ENCODE measurements at regions not wholly inside any gene's neighbourhood (a gene's known extent, or its start where the extent isn't known, plus 50 kb on each side); places are given as distances from the start of the nearest gene placed in this dataset.

- in situ Hi-C loops (cut with MboI; ENCODE audit: low pct_unique_long_range_greater_than_20kb in 2 of 9, low sequenced_read_pairs in 9 of 9, unreplicated experiment in 9 of 9) = loop anchor here in 1 of 9 experiments (25.0 kb wide), 1 partner anchor 810 kb away; no protein-coding TSS in a partner anchor
- WGBS, 10 experiments = 17 to 100% (median 60%) methylated on average over 1 to 2 of the region's 2 CpGs; no CpG with 5 or more reads in 3 of the 10 experiments
- Histone ChIP-seq H3K4me3 (no peak overlapping the region), H3K27ac (no peak overlapping the region), H3K4me1 (replicated peaks in 1 of 2) (no peaks in the 10 kb centered on the region)
- ATAC-seq (replicated peaks in 6 of 8) = no peak
Measured at GRCh38 chr10:27426948-27427467, 77.1 kb upstream of the RAB18 start.

- WGBS, 10 experiments = no CpG with 5 or more reads among the region's 34 CpGs
- no peaks in the 10 kb centered on the region for H3K4me1 ChIP-seq (replicated peaks in 1 of 2)
- no peak overlapping the region for H3K4me3 ChIP-seq
- no peak for ATAC-seq (replicated peaks in 6 of 8)
- in situ Hi-C loops (cut with MboI; ENCODE audit: low pct_unique_long_range_greater_than_20kb in 2 of 9, low sequenced_read_pairs in 9 of 9, unreplicated experiment in 9 of 9) = no loop called here
- H3K27ac ChIP-seq = no peak overlapping the region
Measured at GRCh38 chr10:27413831-27414348, 90.2 kb upstream of the RAB18 start.

- Histone ChIP-seq H3K4me1 (replicated peaks in 1 of 2) (no peaks in the 10 kb centered on the region), H3K4me3 (no peak overlapping the region), H3K27ac (no peak overlapping the region)
- no peak for ATAC-seq (replicated peaks in 6 of 8)
- in situ Hi-C loops (cut with MboI; ENCODE audit: low pct_unique_long_range_greater_than_20kb in 2 of 9, low sequenced_read_pairs in 9 of 9, unreplicated experiment in 9 of 9) = no loop called here
- 35 to 82% (median 67%) methylated on average over 2 to 21 of the region's 28 CpGs; no CpG with 5 or more reads in 7 of the 10 experiments for WGBS, 10 experiments
Measured at GRCh38 chr10:27413387-27413786, 90.7 kb upstream of the RAB18 start.

DNA sequence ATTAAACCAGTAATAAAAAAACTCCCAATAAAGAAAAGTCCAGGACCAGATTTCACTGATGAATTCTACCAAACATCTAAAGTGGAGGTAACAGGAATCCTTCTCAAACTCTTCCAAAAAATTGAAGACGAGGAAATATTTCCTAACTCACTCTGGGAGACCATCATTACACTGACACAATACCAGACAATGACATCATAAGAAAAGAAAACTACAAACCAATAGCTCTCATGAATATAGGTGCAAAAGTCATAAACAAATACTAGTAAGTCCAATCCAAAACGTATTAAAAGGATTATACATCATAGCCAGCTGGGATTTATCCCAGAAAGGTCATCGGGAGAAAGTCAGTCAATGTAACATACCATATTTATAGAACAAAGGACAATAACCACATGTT lies 94.0 kb upstream of the RAB18 start:
- ATAC-seq (replicated peaks in 6 of 8) = no peak
- in situ Hi-C loops (cut with MboI; ENCODE audit: low pct_unique_long_range_greater_than_20kb in 2 of 9, low sequenced_read_pairs in 9 of 9, unreplicated experiment in 9 of 9) = no loop called here
- 14 to 100% (median 63%) methylated on average over 1 to 3 of the region's 3 CpGs; no CpG with 5 or more reads in 2 of the 10 experiments for WGBS, 10 experiments

DNA sequence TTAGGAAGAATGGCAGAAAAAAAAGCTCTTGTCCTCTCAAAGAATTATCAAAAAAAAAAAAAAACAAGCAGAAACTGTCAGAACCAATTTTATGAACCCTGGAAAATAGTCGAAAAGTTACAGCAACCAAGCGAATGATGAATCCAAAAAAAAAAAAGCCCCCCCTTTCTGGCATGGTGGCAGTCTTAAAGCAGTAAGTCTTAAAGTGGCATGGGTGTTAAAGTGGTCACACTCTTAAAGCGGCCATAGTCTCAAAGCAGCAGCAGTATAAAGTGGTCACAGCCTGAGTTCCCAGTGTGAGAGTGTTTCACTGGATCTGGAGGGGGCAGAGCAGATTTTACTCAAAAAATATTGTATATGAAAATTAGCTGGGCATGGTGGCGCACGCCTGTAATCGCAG lies 96.8 kb upstream of the RAB18 start:
- in situ Hi-C loops (cut with MboI; ENCODE audit: low pct_unique_long_range_greater_than_20kb in 2 of 9, low sequenced_read_pairs in 9 of 9, unreplicated experiment in 9 of 9) = no loop called here

More for the DNA sequence above, 94.0 kb upstream of the RAB18 start:
- H3K4me3 ChIP-seq = no peak overlapping the region
- H3K4me1 ChIP-seq (replicated peaks in 1 of 2) = no peaks in the 10 kb centered on the region
- no peak overlapping the region for H3K27ac ChIP-seq

GRCh38 chr10:27399871-27400270 lies 104.2 kb upstream of the RAB18 start:
- H3K27ac ChIP-seq = no peak overlapping the region
- no peak overlapping the region for H3K4me3 ChIP-seq
- ATAC-seq (replicated peaks in 6 of 8) = no peak
- in situ Hi-C loops (cut with MboI; ENCODE audit: low pct_unique_long_range_greater_than_20kb in 2 of 9, low sequenced_read_pairs in 9 of 9, unreplicated experiment in 9 of 9) = no loop called here
- WGBS, 10 experiments = 0 to 100% (median 0%) methylated on average over 1 of the region's 1 CpG; no CpG with 5 or more reads in 5 of the 10 experiments
- no peaks in the 10 kb centered on the region for H3K4me1 ChIP-seq (replicated peaks in 1 of 2)

More for the DNA sequence above, 96.8 kb upstream of the RAB18 start:
- WGBS, 10 experiments = 21 to 100% (median 72%) methylated on average over 2 to 6 of the region's 6 CpGs; no CpG with 5 or more reads in 1 of the 10 experiments
- H3K4me3 ChIP-seq = no peak overlapping the region
- H3K27ac ChIP-seq = no peak overlapping the region
- H3K4me1 ChIP-seq (replicated peaks in 1 of 2) = no peaks in the 10 kb centered on the region
- no peak for ATAC-seq (replicated peaks in 6 of 8)

DNA sequence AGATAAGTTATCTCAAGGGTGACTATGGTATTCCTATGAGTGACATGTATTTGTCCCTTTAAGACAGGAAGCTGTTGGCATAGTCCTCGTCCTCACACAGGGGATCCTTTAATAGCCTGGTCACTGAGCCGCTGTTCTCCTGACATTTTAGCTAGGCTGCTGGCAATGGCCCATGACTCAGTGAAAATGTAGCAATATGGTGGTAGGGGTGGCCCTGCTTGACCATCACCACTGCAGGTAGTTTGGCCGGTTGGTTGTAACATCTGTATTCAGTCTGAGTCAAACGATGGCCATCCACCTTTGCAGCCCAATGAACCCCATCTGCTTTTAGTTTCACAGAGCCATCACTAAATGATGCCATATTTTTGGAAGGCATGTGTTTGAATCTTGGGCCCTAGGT lies 110.1 kb upstream of the RAB18 start:
- no peak overlapping the region for H3K4me3 ChIP-seq
- 40 to 100% (median 90%) methylated on average over 1 to 2 of the region's 4 CpGs; no CpG with 5 or more reads in 4 of the 10 experiments for WGBS, 10 experiments
- H3K27ac ChIP-seq = no peak overlapping the region
- H3K4me1 ChIP-seq (replicated peaks in 1 of 2) = no peaks in the 10 kb centered on the region
- no peak for ATAC-seq (replicated peaks in 6 of 8)
- in situ Hi-C loops (cut with MboI; ENCODE audit: low pct_unique_long_range_greater_than_20kb in 2 of 9, low sequenced_read_pairs in 9 of 9, unreplicated experiment in 9 of 9) = no loop called here

- no peak for ATAC-seq (replicated peaks in 6 of 8)
- no peaks in the 10 kb centered on the region for H3K4me1 ChIP-seq (replicated peaks in 1 of 2)
- H3K27ac ChIP-seq = no peak overlapping the region
- in situ Hi-C loops (cut with MboI; ENCODE audit: low pct_unique_long_range_greater_than_20kb in 2 of 9, low sequenced_read_pairs in 9 of 9, unreplicated experiment in 9 of 9) = no loop called here
- no peak overlapping the region for H3K4me3 ChIP-seq
- 30 to 100% (median 72%) methylated on average over 1 to 2 of the region's 2 CpGs; no CpG with 5 or more reads in 6 of the 10 experiments for WGBS, 10 experiments
Measured at GRCh38 chr10:27392606-27393005, 111.5 kb upstream of the RAB18 start.

- no peak for ATAC-seq (replicated peaks in 6 of 8)
- Histone ChIP-seq H3K4me1 (replicated peaks in 1 of 2) (no peaks in the 10 kb centered on the region), H3K4me3 (no peak overlapping the region), H3K27ac (no peak overlapping the region)
- in situ Hi-C loops (cut with MboI; ENCODE audit: low pct_unique_long_range_greater_than_20kb in 2 of 9, low sequenced_read_pairs in 9 of 9, unreplicated experiment in 9 of 9) = no loop called here
- 21 to 82% (median 60%) methylated on average over 1 to 2 of the region's 2 CpGs; no CpG with 5 or more reads in 5 of the 10 experiments for WGBS, 10 experiments
Measured at GRCh38 chr10:27391916-27392315, 112.2 kb upstream of the RAB18 start.

DNA sequence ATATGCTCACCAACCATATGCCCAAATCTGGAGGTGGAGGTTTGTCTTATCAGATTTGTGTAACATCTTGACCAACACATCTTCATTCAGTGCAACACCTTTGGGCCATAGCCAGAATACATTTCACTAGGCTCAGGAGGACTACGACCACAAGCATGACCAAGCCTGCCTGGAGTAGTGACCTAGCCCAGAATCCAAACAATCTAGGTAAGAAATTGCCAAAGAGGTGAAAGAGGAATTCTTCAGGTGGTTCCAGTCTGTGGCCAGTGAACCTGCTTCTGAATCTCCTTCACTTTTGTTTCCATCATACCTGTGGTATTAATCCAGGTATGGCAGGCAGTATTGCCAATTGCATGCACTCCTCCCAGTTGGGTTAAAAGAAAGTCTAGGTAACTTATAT lies 112.8 kb upstream of the RAB18 start:
- in situ Hi-C loops (cut with MboI; ENCODE audit: low pct_unique_long_range_greater_than_20kb in 2 of 9, low sequenced_read_pairs in 9 of 9, unreplicated experiment in 9 of 9) = no loop called here
- 71 to 75% methylated on average over 1 of the region's 1 CpG; no CpG with 5 or more reads in 8 of the 10 experiments for WGBS, 10 experiments
- Histone ChIP-seq H3K4me3 (no peak overlapping the region), H3K4me1 (replicated peaks in 1 of 2) (no peaks in the 10 kb centered on the region), H3K27ac (no peak overlapping the region)
- no peak for ATAC-seq (replicated peaks in 6 of 8)

GRCh38 chr10:27390681-27391080 lies 113.4 kb upstream of the RAB18 start:
- in situ Hi-C loops (cut with MboI; ENCODE audit: low pct_unique_long_range_greater_than_20kb in 2 of 9, low sequenced_read_pairs in 9 of 9, unreplicated experiment in 9 of 9) = no loop called here
- Histone ChIP-seq H3K4me1 (replicated peaks in 1 of 2) (no peaks in the 10 kb centered on the region), H3K4me3 (no peak overlapping the region), H3K27ac (no peak overlapping the region)
- 0 to 86% (median 29%) methylated on average over 1 of the region's 1 CpG; no CpG with 5 or more reads in 2 of the 10 experiments for WGBS, 10 experiments
- ATAC-seq (replicated peaks in 6 of 8) = peak in 3 of 8 experiments; percentile 67 to 90 (median 83)

DNA sequence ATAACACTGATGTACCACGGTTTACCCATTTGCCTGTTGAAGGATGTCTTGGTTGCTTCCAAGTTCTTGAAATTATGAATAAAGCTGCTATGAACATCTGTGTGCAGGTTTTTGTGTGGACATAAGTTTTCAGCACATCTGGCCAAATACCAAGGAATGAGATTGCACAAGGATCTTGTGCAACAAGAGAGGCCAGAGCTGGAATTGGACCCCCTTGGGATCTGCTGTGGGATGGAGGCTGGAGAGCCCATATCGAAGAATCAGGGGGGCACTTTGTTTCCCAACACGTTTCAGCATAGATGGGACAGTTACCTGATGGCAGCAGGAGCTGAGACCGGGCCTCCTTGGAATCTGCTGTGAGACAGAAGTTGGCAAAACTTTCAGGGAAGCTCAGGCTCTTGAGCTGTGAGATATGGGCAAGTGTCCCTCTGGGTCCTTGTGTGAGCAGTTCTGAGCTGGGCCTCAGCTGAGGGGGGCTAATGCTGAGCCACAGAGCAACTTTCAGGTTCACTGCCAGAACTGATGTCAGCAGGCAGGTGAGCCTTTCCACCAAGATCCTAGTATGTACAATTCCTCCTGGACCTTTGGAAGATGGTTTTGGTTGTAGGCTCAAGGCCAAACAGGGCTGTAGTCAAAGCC lies 115.2 kb upstream of the RAB18 start:
- ATAC-seq (replicated peaks in 6 of 8) = no peak
- in situ Hi-C loops (cut with MboI; ENCODE audit: low pct_unique_long_range_greater_than_20kb in 2 of 9, low sequenced_read_pairs in 9 of 9, unreplicated experiment in 9 of 9) = no loop called here
- 21 to 100% (median 62%) methylated on average over 1 to 4 of the region's 4 CpGs; no CpG with 5 or more reads in 2 of the 10 experiments for WGBS, 10 experiments
- no peaks in the 10 kb centered on the region for H3K4me1 ChIP-seq (replicated peaks in 1 of 2)
- no peak overlapping the region for H3K4me3 ChIP-seq
- no peak overlapping the region for H3K27ac ChIP-seq

- peak in 1 of 8 experiments; percentile 9 for ATAC-seq (replicated peaks in 6 of 8)
- H3K4me3 ChIP-seq = no peak overlapping the region
- no peaks in the 10 kb centered on the region for H3K4me1 ChIP-seq (replicated peaks in 1 of 2)
- H3K27ac ChIP-seq = no peak overlapping the region
- in situ Hi-C loops (cut with MboI; ENCODE audit: low pct_unique_long_range_greater_than_20kb in 2 of 9, low sequenced_read_pairs in 9 of 9, unreplicated experiment in 9 of 9) = no loop called here
- WGBS, 10 experiments = 13 to 95% (median 80%) methylated on average over 1 to 5 of the region's 5 CpGs; no CpG with 5 or more reads in 1 of the 10 experiments
Measured at GRCh38 chr10:27383595-27384542, 120.2 kb upstream of the RAB18 start.
